ENCODE measurements at regions not wholly inside any gene's neighbourhood (a gene's known extent, or its start where the extent isn't known, plus 50 kb on each side); places are given as distances from the start of the nearest gene placed in this dataset.

DNA sequence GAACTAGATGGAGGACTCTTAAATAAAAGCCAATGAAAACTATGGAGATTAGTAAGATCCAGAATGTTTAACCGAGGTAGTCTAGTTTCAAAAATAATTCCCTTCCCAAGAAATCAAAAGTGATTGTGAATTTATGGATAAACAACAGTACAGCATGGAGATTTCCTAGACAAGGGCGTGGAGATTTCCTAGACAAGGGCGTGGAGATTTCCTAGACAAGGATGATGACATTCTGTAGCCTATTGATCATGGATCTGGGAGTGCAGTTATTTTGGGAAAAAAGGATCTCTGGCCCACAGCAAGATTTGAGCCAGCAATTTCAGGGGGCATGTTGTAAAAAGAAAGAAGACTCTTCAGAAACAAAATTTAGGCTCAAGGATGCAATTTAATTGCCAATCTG, 175.3 kb downstream of the RAP2B start:
- ChIA-PET POLR2A (no interaction called here), CTCF (no interaction called here)
- no peak overlapping the region for H3K27ac ChIP-seq (ENCODE audit: extremely low read depth, low read depth, low read length)
- no peaks in the 10 kb centered on the region for H3K4me1 ChIP-seq (ENCODE audit: control insufficient read depth, insufficient read depth, low read length)
- TF ChIP-seq KLF1 (tag by site-specific recombination; IDR thresholded peaks at IDR 0.05) (no peak), ZNF530 (tag by site-specific recombination; IDR thresholded peaks at IDR 0.05; ENCODE audit: low read depth) (no peak), GLIS1 (tag by site-specific recombination; IDR thresholded peaks at IDR 0.05) (no peak), HOXA7 (CRISPR knock-in tag; IDR thresholded peaks at IDR 0.05; ENCODE audit: borderline replicate concordance) (no peak), GLIS2 (tag by site-specific recombination; IDR thresholded peaks at IDR 0.05) (no peak), ZNF433 (tag by site-specific recombination; IDR thresholded peaks at IDR 0.05; ENCODE audit: low read depth) (no peak), ZNF19 (tag by site-specific recombination; IDR thresholded peaks at IDR 0.05; ENCODE audit: low read depth) (no peak)
- TF ChIP-seq, protein P1, sequence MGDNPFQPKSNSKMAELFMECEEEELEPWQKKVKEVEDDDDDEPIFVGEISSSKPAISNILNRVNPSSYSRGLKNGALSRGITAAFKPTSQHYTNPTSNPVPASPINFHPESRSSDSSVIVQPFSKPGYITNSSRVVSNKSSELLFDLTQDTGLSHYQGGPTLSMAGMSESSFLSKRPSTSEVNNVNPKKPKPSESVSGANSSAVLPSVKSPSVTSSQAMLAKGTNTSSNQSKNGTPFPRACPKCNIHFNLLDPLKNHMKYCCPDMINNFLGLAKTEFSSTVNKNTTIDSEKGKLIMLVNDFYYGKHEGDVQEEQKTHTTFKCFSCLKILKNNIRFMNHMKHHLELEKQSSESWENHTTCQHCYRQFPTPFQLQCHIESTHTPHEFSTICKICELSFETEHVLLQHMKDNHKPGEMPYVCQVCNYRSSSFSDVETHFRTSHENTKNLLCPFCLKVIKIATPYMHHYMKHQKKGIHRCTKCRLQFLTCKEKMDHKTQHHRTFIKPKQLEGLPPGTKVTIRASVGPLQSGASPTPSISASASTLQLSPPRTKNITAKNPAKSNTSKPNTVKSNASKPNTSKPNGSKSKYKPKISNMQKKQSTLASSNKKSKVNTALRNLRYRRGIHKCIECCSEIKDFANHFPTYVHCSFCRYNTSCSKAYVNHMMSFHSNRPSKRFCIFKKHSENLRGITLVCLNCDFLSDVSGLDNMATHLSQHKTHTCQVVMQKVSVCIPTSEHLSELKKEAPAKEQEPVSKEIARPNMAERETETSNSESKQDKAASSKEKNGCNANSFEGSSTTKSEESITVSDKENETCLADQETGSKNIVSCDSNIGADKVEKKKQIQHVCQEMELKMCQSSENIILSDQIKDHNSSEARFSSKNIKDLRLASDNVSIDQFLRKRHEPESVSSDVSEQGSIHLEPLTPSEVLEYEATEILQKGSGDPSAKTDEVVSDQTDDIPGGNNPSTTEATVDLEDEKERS (tag by site-specific recombination; IDR thresholded peaks at IDR 0.05): no peak
- TF ChIP-seq, protein P2, sequence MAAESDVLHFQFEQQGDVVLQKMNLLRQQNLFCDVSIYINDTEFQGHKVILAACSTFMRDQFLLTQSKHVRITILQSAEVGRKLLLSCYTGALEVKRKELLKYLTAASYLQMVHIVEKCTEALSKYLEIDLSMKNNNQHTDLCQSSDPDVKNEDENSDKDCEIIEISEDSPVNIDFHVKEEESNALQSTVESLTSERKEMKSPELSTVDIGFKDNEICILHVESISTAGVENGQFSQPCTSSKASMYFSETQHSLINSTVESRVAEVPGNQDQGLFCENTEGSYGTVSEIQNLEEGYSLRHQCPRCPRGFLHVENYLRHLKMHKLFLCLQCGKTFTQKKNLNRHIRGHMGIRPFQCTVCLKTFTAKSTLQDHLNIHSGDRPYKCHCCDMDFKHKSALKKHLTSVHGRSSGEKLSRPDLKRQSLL (tag by site-specific recombination; IDR thresholded peaks at IDR 0.05): no peak
- TF ChIP-seq, protein P3, sequence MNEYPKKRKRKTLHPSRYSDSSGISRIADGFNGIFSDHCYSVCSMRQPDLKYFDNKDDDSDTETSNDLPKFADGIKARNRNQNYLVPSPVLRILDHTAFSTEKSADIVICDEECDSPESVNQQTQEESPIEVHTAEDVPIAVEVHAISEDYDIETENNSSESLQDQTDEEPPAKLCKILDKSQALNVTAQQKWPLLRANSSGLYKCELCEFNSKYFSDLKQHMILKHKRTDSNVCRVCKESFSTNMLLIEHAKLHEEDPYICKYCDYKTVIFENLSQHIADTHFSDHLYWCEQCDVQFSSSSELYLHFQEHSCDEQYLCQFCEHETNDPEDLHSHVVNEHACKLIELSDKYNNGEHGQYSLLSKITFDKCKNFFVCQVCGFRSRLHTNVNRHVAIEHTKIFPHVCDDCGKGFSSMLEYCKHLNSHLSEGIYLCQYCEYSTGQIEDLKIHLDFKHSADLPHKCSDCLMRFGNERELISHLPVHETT (tag by site-specific recombination; IDR thresholded peaks at IDR 0.05): no peak
- TF ChIP-seq, protein P4, sequence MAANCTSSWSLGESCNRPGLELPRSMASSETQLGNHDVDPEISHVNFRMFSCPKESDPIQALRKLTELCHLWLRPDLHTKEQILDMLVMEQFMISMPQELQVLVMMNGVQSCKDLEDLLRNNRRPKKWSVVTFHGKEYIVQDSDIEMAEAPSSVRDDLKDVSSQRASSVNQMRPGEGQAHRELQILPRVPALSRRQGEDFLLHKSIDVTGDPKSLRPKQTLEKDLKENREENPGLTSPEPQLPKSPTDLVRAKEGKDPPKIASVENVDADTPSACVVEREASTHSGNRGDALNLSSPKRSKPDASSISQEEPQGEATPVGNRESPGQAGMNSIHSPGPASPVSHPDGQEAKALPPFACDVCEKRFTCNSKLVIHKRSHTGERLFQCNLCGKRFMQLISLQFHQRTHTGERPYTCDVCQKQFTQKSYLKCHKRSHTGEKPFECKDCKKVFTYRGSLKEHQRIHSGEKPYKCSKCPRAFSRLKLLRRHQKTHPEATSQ (tag by site-specific recombination; IDR thresholded peaks at IDR 0.05): no peak
- no peak overlapping the region for H3K4me3 ChIP-seq (ENCODE audit: low read depth, low read length)
- no peaks in the 10 kb centered on the region for H3K36me3 ChIP-seq (ENCODE audit: control insufficient read depth in 2 of 2, insufficient read depth in 1 of 2, low read length in 2 of 2)
- no peaks in the 10 kb centered on the region for H3K9me3 ChIP-seq (ENCODE audit: control insufficient read depth, insufficient read depth, low read depth, low read length)

DNA sequence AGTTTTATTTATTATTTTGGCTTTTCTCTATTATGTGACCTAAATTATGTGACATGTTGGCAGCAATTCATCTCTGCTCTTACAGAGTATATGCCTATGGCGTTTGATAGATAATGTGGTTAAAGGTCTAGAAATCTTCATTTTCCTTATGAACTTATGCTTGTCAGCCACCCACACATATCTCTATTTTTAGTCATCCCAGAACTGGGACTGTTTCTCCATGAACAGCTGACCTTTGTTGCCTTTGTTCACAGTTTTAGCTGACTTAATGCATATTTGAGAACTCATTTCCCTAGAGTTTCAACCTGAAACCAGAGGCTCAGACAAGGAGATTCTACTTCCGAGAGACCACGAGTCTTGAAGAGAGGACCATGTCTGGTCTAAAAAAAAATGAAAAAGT, 176.5 kb downstream of the RAP2B start:
- POLR2A ChIA-PET: no interaction called here
- no peak for TF ChIP-seq ZNF830 (tag by site-specific recombination; IDR thresholded peaks at IDR 0.05; ENCODE audit: low read depth)
- no peak for TF ChIP-seq ZNF548 (tag by site-specific recombination; IDR thresholded peaks at IDR 0.05)
- TF ChIP-seq ZNF214 (tag by site-specific recombination; IDR thresholded peaks at IDR 0.05; ENCODE audit: borderline replicate concordance): no peak
- TF ChIP-seq, protein P5, sequence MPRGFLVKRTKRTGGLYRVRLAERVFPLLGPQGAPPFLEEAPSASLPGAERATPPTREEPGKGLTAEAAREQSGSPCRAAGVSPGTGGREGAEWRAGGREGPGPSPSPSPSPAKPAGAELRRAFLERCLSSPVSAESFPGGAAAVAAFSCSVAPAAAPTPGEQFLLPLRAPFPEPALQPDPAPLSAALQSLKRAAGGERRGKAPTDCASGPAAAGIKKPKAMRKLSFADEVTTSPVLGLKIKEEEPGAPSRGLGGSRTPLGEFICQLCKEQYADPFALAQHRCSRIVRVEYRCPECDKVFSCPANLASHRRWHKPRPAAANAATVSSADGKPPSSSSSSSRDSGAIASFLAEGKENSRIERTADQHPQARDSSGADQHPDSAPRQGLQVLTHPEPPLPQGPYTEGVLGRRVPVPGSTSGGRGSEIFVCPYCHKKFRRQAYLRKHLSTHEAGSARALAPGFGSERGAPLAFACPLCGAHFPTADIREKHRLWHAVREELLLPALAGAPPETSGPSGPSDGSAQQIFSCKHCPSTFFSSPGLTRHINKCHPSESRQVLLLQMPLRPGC (tag by site-specific recombination; IDR thresholded peaks at IDR 0.05): no peak
- TF ChIP-seq, protein P6, sequence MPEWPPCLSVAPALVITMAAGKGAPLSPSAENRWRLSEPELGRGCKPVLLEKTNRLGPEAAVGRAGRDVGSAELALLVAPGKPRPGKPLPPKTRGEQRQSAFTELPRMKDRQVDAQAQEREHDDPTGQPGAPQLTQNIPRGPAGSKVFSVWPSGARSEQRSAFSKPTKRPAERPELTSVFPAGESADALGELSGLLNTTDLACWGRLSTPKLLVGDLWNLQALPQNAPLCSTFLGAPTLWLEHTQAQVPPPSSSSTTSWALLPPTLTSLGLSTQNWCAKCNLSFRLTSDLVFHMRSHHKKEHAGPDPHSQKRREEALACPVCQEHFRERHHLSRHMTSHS (tag by site-specific recombination; IDR thresholded peaks at IDR 0.05): no peak
- TF ChIP-seq ZNF248 (tag by site-specific recombination; IDR thresholded peaks at IDR 0.05): no peak
- no peak for TF ChIP-seq ZNF626 (tag by site-specific recombination; IDR thresholded peaks at IDR 0.05)
- TF ChIP-seq, protein P7, sequence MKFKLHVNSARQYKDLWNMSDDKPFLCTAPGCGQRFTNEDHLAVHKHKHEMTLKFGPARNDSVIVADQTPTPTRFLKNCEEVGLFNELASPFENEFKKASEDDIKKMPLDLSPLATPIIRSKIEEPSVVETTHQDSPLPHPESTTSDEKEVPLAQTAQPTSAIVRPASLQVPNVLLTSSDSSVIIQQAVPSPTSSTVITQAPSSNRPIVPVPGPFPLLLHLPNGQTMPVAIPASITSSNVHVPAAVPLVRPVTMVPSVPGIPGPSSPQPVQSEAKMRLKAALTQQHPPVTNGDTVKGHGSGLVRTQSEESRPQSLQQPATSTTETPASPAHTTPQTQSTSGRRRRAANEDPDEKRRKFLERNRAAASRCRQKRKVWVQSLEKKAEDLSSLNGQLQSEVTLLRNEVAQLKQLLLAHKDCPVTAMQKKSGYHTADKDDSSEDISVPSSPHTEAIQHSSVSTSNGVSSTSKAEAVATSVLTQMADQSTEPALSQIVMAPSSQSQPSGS (tag by site-specific recombination; IDR thresholded peaks at IDR 0.05; ENCODE audit: low read depth): no peak
- TF ChIP-seq, protein P8, sequence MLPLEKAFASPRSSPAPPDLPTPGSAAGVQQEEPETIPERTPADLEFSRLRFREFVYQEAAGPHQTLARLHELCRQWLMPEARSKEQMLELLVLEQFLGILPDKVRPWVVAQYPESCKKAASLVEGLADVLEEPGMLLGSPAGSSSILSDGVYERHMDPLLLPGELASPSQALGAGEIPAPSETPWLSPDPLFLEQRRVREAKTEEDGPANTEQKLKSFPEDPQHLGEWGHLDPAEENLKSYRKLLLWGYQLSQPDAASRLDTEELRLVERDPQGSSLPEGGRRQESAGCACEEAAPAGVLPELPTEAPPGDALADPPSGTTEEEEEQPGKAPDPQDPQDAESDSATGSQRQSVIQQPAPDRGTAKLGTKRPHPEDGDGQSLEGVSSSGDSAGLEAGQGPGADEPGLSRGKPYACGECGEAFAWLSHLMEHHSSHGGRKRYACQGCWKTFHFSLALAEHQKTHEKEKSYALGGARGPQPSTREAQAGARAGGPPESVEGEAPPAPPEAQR (tag by site-specific recombination; IDR thresholded peaks at IDR 0.05): no peak
- TF ChIP-seq, protein P9, sequence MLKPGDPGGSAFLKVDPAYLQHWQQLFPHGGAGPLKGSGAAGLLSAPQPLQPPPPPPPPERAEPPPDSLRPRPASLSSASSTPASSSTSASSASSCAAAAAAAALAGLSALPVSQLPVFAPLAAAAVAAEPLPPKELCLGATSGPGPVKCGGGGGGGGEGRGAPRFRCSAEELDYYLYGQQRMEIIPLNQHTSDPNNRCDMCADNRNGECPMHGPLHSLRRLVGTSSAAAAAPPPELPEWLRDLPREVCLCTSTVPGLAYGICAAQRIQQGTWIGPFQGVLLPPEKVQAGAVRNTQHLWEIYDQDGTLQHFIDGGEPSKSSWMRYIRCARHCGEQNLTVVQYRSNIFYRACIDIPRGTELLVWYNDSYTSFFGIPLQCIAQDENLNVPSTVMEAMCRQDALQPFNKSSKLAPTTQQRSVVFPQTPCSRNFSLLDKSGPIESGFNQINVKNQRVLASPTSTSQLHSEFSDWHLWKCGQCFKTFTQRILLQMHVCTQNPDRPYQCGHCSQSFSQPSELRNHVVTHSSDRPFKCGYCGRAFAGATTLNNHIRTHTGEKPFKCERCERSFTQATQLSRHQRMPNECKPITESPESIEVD (tag by site-specific recombination; IDR thresholded peaks at IDR 0.05): no peak

More for the DNA sequence above, 176.5 kb downstream of the RAP2B start:
- no peaks in the 10 kb centered on the region for H3K4me1 ChIP-seq (ENCODE audit: control insufficient read depth, insufficient read depth, low read length)
- no peaks in the 10 kb centered on the region for H3K9me3 ChIP-seq (ENCODE audit: control insufficient read depth, insufficient read depth, low read depth, low read length)
- H3K4me3 ChIP-seq (ENCODE audit: low read depth, low read length): no peak overlapping the region
- no peaks in the 10 kb centered on the region for H3K36me3 ChIP-seq (ENCODE audit: control insufficient read depth in 2 of 2, insufficient read depth in 1 of 2, low read length in 2 of 2)
- CTCF ChIA-PET: no interaction called here
- H3K27ac ChIP-seq (ENCODE audit: extremely low read depth, low read depth, low read length): no peak overlapping the region

Measured in HEK293 (cell line).